ENCODE measurements at regions not wholly inside any gene's neighbourhood (a gene's known extent, or its start where the extent isn't known, plus 50 kb on each side); places are given as distances from the start of the nearest gene placed in this dataset.

GRCh38 chrX:2640436-2641150, 50.5 kb upstream of the CD99 start:
- ATAC-seq (no peak), DNase-seq (no peak)
- no peak for TF ChIP-seq CTCF (IDR thresholded peaks at IDR 0.05)
- no peaks in the 10 kb centered on the region for H3K36me3 Mint-ChIP-seq
- no peak overlapping the region for H3K27ac Mint-ChIP-seq
- peaks cover 10 to 17% of the 10 kb centered on the region in 2 donors for H3K4me1 Mint-ChIP-seq
- H3K27me3 ChIP-seq (ENCODE audit: control insufficient read depth, insufficient read depth, low read length), result no peaks in the 10 kb centered on the region
- no peaks in the 10 kb centered on the region for H3K9me3 ChIP-seq (ENCODE audit: control insufficient read depth, insufficient read depth, low read length)
- H3K36me3 ChIP-seq (ENCODE audit: control insufficient read depth, insufficient read depth, low read length), result peaks cover 4% of the 10 kb centered on the region
- H3K4me1 ChIP-seq (ENCODE audit: control insufficient read depth, insufficient read depth, low read length), result no peaks in the 10 kb centered on the region
- no peak overlapping the region for H3K4me3 Mint-ChIP-seq
- H3K9me3 Mint-ChIP-seq, result peaks cover 0 to 3% of the 10 kb centered on the region in 2 donors
- H3K27me3 Mint-ChIP-seq (ENCODE audit: low read depth in 2 of 2), result no peaks in the 10 kb centered on the region
- no peak overlapping the region for H3K4me3 ChIP-seq (ENCODE audit: low read length)
- intact Hi-C loops (cut with micrococcal nuclease), result loop anchor here (5.0 kb wide), 1 partner anchor 67 kb away; no protein-coding TSS in a partner anchor
- 98% methylated on average over 18 of the region's 19 CpGs for WGBS (ENCODE audit: insufficient coverage)
- H3K27ac ChIP-seq (ENCODE audit: low read length), result no peak overlapping the region

GRCh38 chrX:2638279-2638678, 52.8 kb upstream of the CD99 start:
- H3K4me3 Mint-ChIP-seq, result no peak overlapping the region
- intact Hi-C loops (cut with micrococcal nuclease), result no loop called here
- peaks cover 12 to 17% of the 10 kb centered on the region in 2 donors for H3K4me1 Mint-ChIP-seq
- H3K27ac Mint-ChIP-seq, result peak overlapping the region; percentile 5 to 83
- Histone ChIP-seq H3K36me3 (ENCODE audit: control insufficient read depth, insufficient read depth, low read length) (peaks cover 4% of the 10 kb centered on the region), H3K4me1 (ENCODE audit: control insufficient read depth, insufficient read depth, low read length) (no peaks in the 10 kb centered on the region), H3K9me3 (ENCODE audit: control insufficient read depth, insufficient read depth, low read length) (no peaks in the 10 kb centered on the region), H3K27ac (ENCODE audit: low read length) (peak overlapping the region; percentile 9), H3K4me3 (ENCODE audit: low read length) (no peak overlapping the region), H3K27me3 (ENCODE audit: control insufficient read depth, insufficient read depth, low read length) (no peaks in the 10 kb centered on the region)
- ATAC-seq, result peak in 2 of 3 donors; percentile 91 to 93
- peak in 1 of 2 donors; percentile 53 for DNase-seq
- no peaks in the 10 kb centered on the region for H3K36me3 Mint-ChIP-seq
- H3K27me3 Mint-ChIP-seq (ENCODE audit: low read depth in 2 of 2), result no peaks in the 10 kb centered on the region
- 53% methylated on average over 7 of the region's 7 CpGs for whole genome bisulfite sequencing (ENCODE audit: insufficient coverage)
- peaks cover 0 to 3% of the 10 kb centered on the region in 2 donors for H3K9me3 Mint-ChIP-seq
- no peak for TF ChIP-seq CTCF (IDR thresholded peaks at IDR 0.05)

- peaks cover 34 to 36% of the 10 kb centered on the region in 2 donors for H3K4me1 Mint-ChIP-seq
- H3K27me3 Mint-ChIP-seq (ENCODE audit: low read depth in 2 of 2), result no peaks in the 10 kb centered on the region
- intact Hi-C loops (cut with micrococcal nuclease), result no loop called here
- WGBS (ENCODE audit: insufficient coverage), result 100% methylated on average over 2 of the region's 3 CpGs
- no peak overlapping the region for H3K27ac ChIP-seq (ENCODE audit: low read length)
- TF ChIP-seq CTCF (IDR thresholded peaks at IDR 0.05), result no peak
- H3K36me3 ChIP-seq (ENCODE audit: control insufficient read depth, insufficient read depth, low read length), result peaks cover under 1% of the 10 kb centered on the region
- no peaks in the 10 kb centered on the region for H3K4me1 ChIP-seq (ENCODE audit: control insufficient read depth, insufficient read depth, low read length)
- ATAC-seq (no peak), DNase-seq (no peak)
- H3K27me3 ChIP-seq (ENCODE audit: control insufficient read depth, insufficient read depth, low read length), result no peaks in the 10 kb centered on the region
- peaks cover 23% of the 10 kb centered on the region for H3K36me3 Mint-ChIP-seq
- peaks cover 5 to 7% of the 10 kb centered on the region in 2 donors for H3K9me3 Mint-ChIP-seq
- H3K4me3 ChIP-seq (ENCODE audit: low read length), result no peak overlapping the region
- H3K27ac Mint-ChIP-seq, result no peak overlapping the region
- no peak overlapping the region for H3K4me3 Mint-ChIP-seq
- H3K9me3 ChIP-seq (ENCODE audit: control insufficient read depth, insufficient read depth, low read length), result peaks cover 7% of the 10 kb centered on the region
These were observed 55.8 kb upstream of the CD99 start for GRCh38 chrX:2635342-2635741.

All from natural killer cell (primary cell).